Body of pancreas (tissue), 4 donors: ENCODE measurements at regions not wholly inside any gene's neighbourhood (a gene's known extent, or its start where the extent isn't known, plus 50 kb on each side); places are given as distances from the start of the nearest gene placed in this dataset.
A peak's percentile ranks its signal among the peaks of the same experiment; 100 is the strongest.

Experiments used
- ATAC-seq: fragments of 150-250 bp; one replicate; pipeline ENCODE4 v1.9.1; 2016
- DNase-seq, 4 donors: peaks; one replicate each; pipeline ENCODE4 v3.0.0-alpha.2; 2019
- H3K27ac ChIP-seq, 4 donors: fragments of 200-600 bp; sonication (generic); 1 replicate in 3 of 4; 2 replicates in 1 of 4; pipeline versions ENCODE4 v1.5.1 to v1.6.1; 2016 to 2019; ENCODE audit warnings: mild to moderate bottlenecking in 1 of 4, mixed read lengths in 1 of 4, moderate library complexity in 1 of 4
- H3K27me3 ChIP-seq, 2 donors: fragments of 200-600 bp; sonication (generic); one replicate each; pipeline ENCODE4 v1.6.0; 2016; ENCODE audit warnings: mild to moderate bottlenecking in 1 of 2
- H3K36me3 ChIP-seq, 2 donors: fragments of 200-600 bp; sonication (generic); replicated peaks in 1 of 2; 2 replicates each; pipeline ENCODE4 v1.5.1; 2016; ENCODE audit warnings: low read depth in 2 of 2; ENCODE audit not compliant: insufficient read depth in 1 of 2
- H3K4me1 ChIP-seq: fragments of 200-600 bp; sonication (generic); one replicate; pipeline ENCODE4 v1.6.0; 2016
- H3K4me3 ChIP-seq, 2 donors: fragments of 200-600 bp; sonication (generic); 1 replicate in 1 of 2; 2 replicates in 1 of 2; pipeline ENCODE4 v1.5.1; 2016 to 2019
- H3K9me3 ChIP-seq, 3 donors: fragments of 200-600 bp; sonication (generic); 1 replicate in 2 of 3; 2 replicates in 1 of 3; pipeline ENCODE4 v1.5.1; 2016
- CTCF ChIP-seq, 7 experiments: fragments of 450-650 bp in 4 of 7; fragments of 200-600 bp in 3 of 7; sonication (generic) in 3 of 7; IDR thresholded peaks; one replicate each; pipeline ENCODE4 v1.5.1; 2016 to 2019; ENCODE audit warnings: antibody characterized with exemption in 7 of 7
- POLR2A ChIP-seq, 3 donors: fragments of 450-650 bp; IDR thresholded peaks; one replicate each; pipeline ENCODE4 v1.6.1; 2016; ENCODE audit warnings: antibody characterized with exemption in 3 of 3, mild to moderate bottlenecking in 2 of 3
- WGBS, 2 donors: methylation state at CpG; one replicate each; pipeline ENCODE4 v1.1.5; 2017; 5-methylcytosine and 5-hydroxymethylcytosine counted together
- intact Hi-C: fragments of 100-400 bp; cut with DNase I; formaldehyde crosslinking; loops from one replicate; pipeline ENCODE4 v1.15.1; 2023

GRCh38 chr6:40671694-40672050 lies 84.5 kb upstream of the LRFN2 start:
- Histone ChIP-seq H3K4me1 (no peaks in the 10 kb centered on the region), H3K4me3 (no peak overlapping the region), H3K36me3 (no peaks in the 10 kb centered on the region), H3K9me3 (no peaks in the 10 kb centered on the region), H3K27me3 (no peaks in the 10 kb centered on the region), H3K27ac (no peak overlapping the region)
- TF ChIP-seq CTCF (IDR thresholded peaks at IDR 0.05) (no peak), POLR2A (IDR thresholded peaks at IDR 0.05) (no peak)
- DNase-seq (no peak), ATAC-seq (no peak)
- intact Hi-C loops: no loop called here
- WGBS, 2 donors: 81 to 82% methylated on average over 3 of the region's 3 CpGs

- TF ChIP-seq CTCF (IDR thresholded peaks at IDR 0.05) (no peak), POLR2A (IDR thresholded peaks at IDR 0.05) (no peak)
- Histone ChIP-seq H3K36me3 (no peaks in the 10 kb centered on the region), H3K4me1 (no peaks in the 10 kb centered on the region), H3K27ac (no peak overlapping the region), H3K4me3 (no peak overlapping the region), H3K9me3 (no peaks in the 10 kb centered on the region), H3K27me3 (no peaks in the 10 kb centered on the region)
- WGBS, 2 donors: 77 to 90% methylated on average over 13 to 15 of the region's 15 CpGs
- ATAC-seq: peak; percentile 30
- intact Hi-C loops: no loop called here
- peak; percentile 14 to 35 (median 18) for DNase-seq
These were observed 84.0 kb upstream of the LRFN2 start for GRCh38 chr6:40671001-40671693.

- TF ChIP-seq CTCF (IDR thresholded peaks at IDR 0.05) (no peak), POLR2A (IDR thresholded peaks at IDR 0.05) (no peak)
- no peak for ATAC-seq
- Histone ChIP-seq H3K27ac (no peak overlapping the region), H3K9me3 (peaks cover 0 to 12% (median 0%) of the 10 kb centered on the region in 3 donors), H3K4me3 (no peak overlapping the region), H3K36me3 (no peaks in the 10 kb centered on the region), H3K27me3 (no peaks in the 10 kb centered on the region), H3K4me1 (no peaks in the 10 kb centered on the region)
- 56 to 69% methylated on average over 3 of the region's 3 CpGs for WGBS, 2 donors
- intact Hi-C loops: no loop called here
- no peak for DNase-seq
These were observed 82.2 kb upstream of the LRFN2 start for GRCh38 chr6:40669343-40669742.

GRCh38 chr6:40668203-40668602 lies 81.0 kb upstream of the LRFN2 start:
- no peaks in the 10 kb centered on the region for H3K36me3 ChIP-seq
- 96 to 100% methylated on average over 2 of the region's 2 CpGs for WGBS, 2 donors
- H3K9me3 ChIP-seq: peaks cover 0 to 16% (median 0%) of the 10 kb centered on the region in 3 donors
- H3K27me3 ChIP-seq: no peaks in the 10 kb centered on the region
- H3K4me1 ChIP-seq: no peaks in the 10 kb centered on the region
- ATAC-seq: no peak
- DNase-seq: no peak
- TF ChIP-seq CTCF (IDR thresholded peaks at IDR 0.05): no peak
- no peak for TF ChIP-seq POLR2A (IDR thresholded peaks at IDR 0.05)
- H3K4me3 ChIP-seq: no peak overlapping the region
- no peak overlapping the region for H3K27ac ChIP-seq
- intact Hi-C loops: no loop called here

- H3K4me3 ChIP-seq: no peak overlapping the region
- no peaks in the 10 kb centered on the region for H3K36me3 ChIP-seq
- no peak for ATAC-seq
- no peaks in the 10 kb centered on the region for H3K27me3 ChIP-seq
- 74 to 76% methylated on average over 4 of the region's 4 CpGs for WGBS, 2 donors
- H3K9me3 ChIP-seq: peaks cover 0 to 16% (median 0%) of the 10 kb centered on the region in 3 donors
- H3K4me1 ChIP-seq: no peaks in the 10 kb centered on the region
- no peak for DNase-seq
- H3K27ac ChIP-seq: no peak overlapping the region
- intact Hi-C loops: no loop called here
- no peak for TF ChIP-seq CTCF (IDR thresholded peaks at IDR 0.05)
These were observed 79.4 kb upstream of the LRFN2 start for GRCh38 chr6:40666530-40666929.
